Endothelial cell of umbilical vein (primary cell): ENCODE measurements at regions not wholly inside any gene's neighbourhood (a gene's known extent, or its start where the extent isn't known, plus 50 kb on each side); places are given as distances from the start of the nearest gene placed in this dataset.

Experiments used
- EZH2 ChIP-seq: IDR thresholded peaks from 2 replicates; pipeline ENCODE4 v1.6.1; 2012; ENCODE audit warnings: borderline replicate concordance, low read depth, mild to moderate bottlenecking, moderate library complexity, low read length, inconsistent platforms; ENCODE audit not compliant: severe bottlenecking
- GATA2 ChIP-seq: IDR thresholded peaks from 2 replicates; pipeline ENCODE4 v1.7.0; 2011; ENCODE audit warnings: low read depth, mild to moderate bottlenecking, moderate library complexity, mixed read lengths, low read length; ENCODE audit not compliant: insufficient read length, insufficient read depth
- POLR2A ChIP-seq: IDR thresholded peaks from 2 replicates; pipeline ENCODE4 v1.6.1; 2012; ENCODE audit warnings: low read depth, mild to moderate bottlenecking, control low read depth, low read length
- TF ChIP-seq, protein P1 (sequence below), 2 donors: IDR thresholded peaks; 1 replicate in 1 of 2; 2 replicates in 1 of 2; pipeline ENCODE4 v1.5.1; 2011; ENCODE audit warnings: low read length in 2 of 2, mild to moderate bottlenecking in 2 of 2, moderate library complexity in 2 of 2, control low read depth in 1 of 2, inconsistent platforms in 1 of 2, low read depth in 1 of 2; ENCODE audit not compliant: insufficient read depth in 1 of 2; ENCODE audit errors: extremely low read depth in 1 of 2

DNA sequence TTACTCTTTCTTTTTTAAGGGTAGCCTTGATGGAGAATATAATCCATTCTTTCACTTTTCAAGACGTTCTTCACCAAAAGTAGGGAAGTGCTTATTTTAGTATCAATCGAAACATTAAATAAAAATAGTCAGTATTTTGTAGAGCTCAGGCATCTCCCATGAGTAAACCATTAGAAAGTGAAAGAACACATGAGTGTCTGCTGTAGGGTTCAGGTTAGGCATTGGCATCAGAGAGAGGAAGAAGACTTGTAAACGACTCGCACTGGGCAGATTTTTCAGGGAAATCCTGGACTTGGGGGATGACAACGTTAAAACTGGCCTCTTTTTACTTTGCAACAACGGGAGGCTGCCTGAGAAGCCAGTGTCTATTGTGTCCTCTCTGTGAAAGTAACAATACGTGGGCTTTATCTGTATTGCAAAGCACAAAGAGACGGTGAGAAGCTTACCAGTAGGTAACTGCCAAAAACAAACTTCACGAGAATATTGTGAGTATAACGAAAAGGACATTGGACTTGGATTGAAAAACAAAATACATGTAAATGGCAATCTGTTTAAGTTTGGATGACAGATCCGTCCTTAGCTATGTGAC is 451.7 kb downstream of the PYDC2 start:
- TF ChIP-seq POLR2A, result no peak
- TF ChIP-seq, protein P1, sequence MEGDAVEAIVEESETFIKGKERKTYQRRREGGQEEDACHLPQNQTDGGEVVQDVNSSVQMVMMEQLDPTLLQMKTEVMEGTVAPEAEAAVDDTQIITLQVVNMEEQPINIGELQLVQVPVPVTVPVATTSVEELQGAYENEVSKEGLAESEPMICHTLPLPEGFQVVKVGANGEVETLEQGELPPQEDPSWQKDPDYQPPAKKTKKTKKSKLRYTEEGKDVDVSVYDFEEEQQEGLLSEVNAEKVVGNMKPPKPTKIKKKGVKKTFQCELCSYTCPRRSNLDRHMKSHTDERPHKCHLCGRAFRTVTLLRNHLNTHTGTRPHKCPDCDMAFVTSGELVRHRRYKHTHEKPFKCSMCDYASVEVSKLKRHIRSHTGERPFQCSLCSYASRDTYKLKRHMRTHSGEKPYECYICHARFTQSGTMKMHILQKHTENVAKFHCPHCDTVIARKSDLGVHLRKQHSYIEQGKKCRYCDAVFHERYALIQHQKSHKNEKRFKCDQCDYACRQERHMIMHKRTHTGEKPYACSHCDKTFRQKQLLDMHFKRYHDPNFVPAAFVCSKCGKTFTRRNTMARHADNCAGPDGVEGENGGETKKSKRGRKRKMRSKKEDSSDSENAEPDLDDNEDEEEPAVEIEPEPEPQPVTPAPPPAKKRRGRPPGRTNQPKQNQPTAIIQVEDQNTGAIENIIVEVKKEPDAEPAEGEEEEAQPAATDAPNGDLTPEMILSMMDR (IDR thresholded peaks at IDR 0.05; ENCODE audit: extremely low read depth in 1 of 2, insufficient read depth in 1 of 2, low read depth in 1 of 2, low read length in 2 of 2), result no peak
- no peak for TF ChIP-seq GATA2
- TF ChIP-seq EZH2, result no peak
